Lung (tissue), 11 donors: ENCODE measurements at regions not wholly inside any gene's neighbourhood (a gene's known extent, or its start where the extent isn't known, plus 50 kb on each side); places are given as distances from the start of the nearest gene placed in this dataset.

Experiments used
- ATAC-seq: fragments of 200-7000 bp; cut with Tn5 transposase; one replicate; pipeline ENCODE4 v1.9.1; 2020; ENCODE audit warnings: moderate number of reproducible peaks; ENCODE audit not compliant: insufficient read depth, low FRiP score
- DNase-seq, 3 donors: peaks; one replicate each; pipeline ENCODE4 v3.0.0-alpha.2; 2013 to 2017
- H3K27ac ChIP-seq, 2 donors: one replicate each; pipeline ENCODE4 v1.5.1; 2013; ENCODE audit warnings: mild to moderate bottlenecking in 2 of 2, moderate library complexity in 2 of 2, control low read depth in 1 of 2, inconsistent platforms in 1 of 2, low read depth in 1 of 2, low read length in 1 of 2
- H3K27me3 ChIP-seq, 3 donors: one replicate each; pipeline ENCODE4 v1.5.1; 2013; ENCODE audit warnings: low read length in 2 of 3; ENCODE audit not compliant: control insufficient read depth in 3 of 3, insufficient read depth in 3 of 3
- H3K36me3 ChIP-seq, 4 donors: one replicate each; pipeline ENCODE4 v1.5.1; 2013; ENCODE audit warnings: low read length in 4 of 4, mild to moderate bottlenecking in 1 of 4, moderate library complexity in 1 of 4; ENCODE audit not compliant: control insufficient read depth in 4 of 4, insufficient read depth in 4 of 4
- H3K4me1 ChIP-seq, 5 donors: one replicate each; pipeline ENCODE4 v1.5.1; 2013; ENCODE audit warnings: low read length in 5 of 5, mild to moderate bottlenecking in 2 of 5, moderate library complexity in 1 of 5; ENCODE audit not compliant: control insufficient read depth in 5 of 5, insufficient read depth in 5 of 5
- H3K4me3 ChIP-seq: one replicate; pipeline ENCODE4 v1.5.1; 2013; ENCODE audit warnings: mild to moderate bottlenecking, control low read depth, moderate library complexity
- H3K9ac ChIP-seq, 2 donors: one replicate each; pipeline ENCODE4 v1.5.1; 2013; ENCODE audit warnings: low read length in 2 of 2, control low read depth in 1 of 2; ENCODE audit not compliant: insufficient read depth in 1 of 2
- H3K9me3 ChIP-seq, 4 donors: one replicate each; pipeline ENCODE4 v1.5.1; 2013; ENCODE audit warnings: low read length in 3 of 4, mild to moderate bottlenecking in 1 of 4, moderate library complexity in 1 of 4; ENCODE audit not compliant: control insufficient read depth in 4 of 4, insufficient read depth in 3 of 4
- WGBS, 2 donors: extraction: QIAGEN DNeasy Blood & Tissue Kit; methylation state at CpG; one replicate each; pipeline ENCODE4 v1.1.7; 2013; 5-methylcytosine and 5-hydroxymethylcytosine counted together
- TF ChIP-seq, protein P1 (sequence below): IDR thresholded peaks from 2 replicates; pipeline ENCODE4 v1.5.1; 2012; ENCODE audit warnings: mild to moderate bottlenecking; ENCODE audit errors: control extremely low read depth, extremely low read depth
- donor health status: control.
- donor health status: control.
- donor health status: Bipolar disorder and iron deficiency.
- donor health status: healthy.
- donor health status: DM: yes; HTN: yes; CAD: no.

DNA sequence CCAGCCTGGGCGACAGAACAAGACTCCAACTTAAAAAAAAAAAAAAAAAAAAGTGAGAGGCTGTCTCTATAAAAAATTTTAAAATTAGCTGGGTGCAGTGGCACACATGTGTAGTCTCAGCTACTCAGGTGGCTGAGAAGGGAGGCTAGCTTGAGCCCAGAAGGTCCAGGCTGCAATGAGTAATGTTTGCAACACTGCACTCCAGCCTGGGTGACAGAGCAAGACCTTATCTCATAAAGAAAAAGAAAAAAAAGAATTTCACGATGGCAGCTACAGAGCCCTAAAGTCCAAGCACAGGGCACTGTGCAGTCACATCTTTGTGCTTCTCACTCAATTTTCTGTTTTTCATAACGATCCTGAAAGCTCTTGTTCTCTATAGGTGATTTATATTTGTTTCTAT, 209.5 kb upstream of the KCTD7 start:
- ATAC-seq, result no peak
- Histone ChIP-seq H3K9me3 (no peaks in the 10 kb centered on the region), H3K36me3 (peaks cover 0 to 2% (median 0%) of the 10 kb centered on the region in 4 donors), H3K27me3 (no peaks in the 10 kb centered on the region), H3K4me1 (peaks cover 0 to 2% (median 0%) of the 10 kb centered on the region in 5 donors), H3K27ac (no peak overlapping the region), H3K9ac (no peak overlapping the region), H3K4me3 (no peak overlapping the region)
- WGBS, 2 donors, result 87 to 93% methylated on average over 3 of the region's 3 CpGs
- no peak for DNase-seq
- TF ChIP-seq, protein P1, sequence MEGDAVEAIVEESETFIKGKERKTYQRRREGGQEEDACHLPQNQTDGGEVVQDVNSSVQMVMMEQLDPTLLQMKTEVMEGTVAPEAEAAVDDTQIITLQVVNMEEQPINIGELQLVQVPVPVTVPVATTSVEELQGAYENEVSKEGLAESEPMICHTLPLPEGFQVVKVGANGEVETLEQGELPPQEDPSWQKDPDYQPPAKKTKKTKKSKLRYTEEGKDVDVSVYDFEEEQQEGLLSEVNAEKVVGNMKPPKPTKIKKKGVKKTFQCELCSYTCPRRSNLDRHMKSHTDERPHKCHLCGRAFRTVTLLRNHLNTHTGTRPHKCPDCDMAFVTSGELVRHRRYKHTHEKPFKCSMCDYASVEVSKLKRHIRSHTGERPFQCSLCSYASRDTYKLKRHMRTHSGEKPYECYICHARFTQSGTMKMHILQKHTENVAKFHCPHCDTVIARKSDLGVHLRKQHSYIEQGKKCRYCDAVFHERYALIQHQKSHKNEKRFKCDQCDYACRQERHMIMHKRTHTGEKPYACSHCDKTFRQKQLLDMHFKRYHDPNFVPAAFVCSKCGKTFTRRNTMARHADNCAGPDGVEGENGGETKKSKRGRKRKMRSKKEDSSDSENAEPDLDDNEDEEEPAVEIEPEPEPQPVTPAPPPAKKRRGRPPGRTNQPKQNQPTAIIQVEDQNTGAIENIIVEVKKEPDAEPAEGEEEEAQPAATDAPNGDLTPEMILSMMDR, result no peak

DNA sequence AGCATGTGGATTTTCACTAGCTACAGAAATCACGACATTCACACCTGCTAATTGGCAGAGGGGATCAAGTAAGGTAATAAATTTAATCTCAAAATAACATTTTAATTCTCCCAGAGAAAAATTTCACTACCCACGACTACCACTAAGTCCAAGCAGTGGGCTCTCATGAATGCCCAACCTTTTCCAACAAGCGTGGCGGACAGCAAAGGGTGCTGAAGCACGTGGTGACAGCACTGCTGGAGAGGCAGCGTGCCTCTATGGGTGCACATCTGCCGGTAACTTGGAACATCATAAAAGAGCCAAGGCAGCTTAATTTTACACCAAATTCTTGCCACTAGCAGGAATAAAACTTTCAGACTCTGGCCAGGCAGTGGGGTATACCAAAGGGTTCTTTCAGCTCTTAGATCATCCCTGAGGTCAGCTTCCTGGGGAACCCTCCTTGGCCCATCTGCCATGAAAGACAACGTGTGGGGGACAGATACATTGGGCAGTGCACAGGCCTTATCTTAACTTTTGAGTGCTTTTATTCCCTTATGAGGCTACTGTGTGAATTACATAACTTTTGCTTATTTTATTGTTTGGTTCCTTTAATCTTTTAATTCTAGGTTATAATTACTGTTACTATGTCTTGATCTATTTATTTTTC, 206.7 kb upstream of the KCTD7 start:
- TF ChIP-seq, protein P1, result no peak
- Histone ChIP-seq H3K9ac (no peak overlapping the region), H3K27ac (no peak overlapping the region), H3K9me3 (no peaks in the 10 kb centered on the region), H3K4me3 (no peak overlapping the region), H3K36me3 (peaks cover 0 to 2% (median under 1%) of the 10 kb centered on the region in 4 donors), H3K27me3 (no peaks in the 10 kb centered on the region), H3K4me1 (peaks cover 0 to 2% (median 0%) of the 10 kb centered on the region in 5 donors)
- DNase-seq (no peak), ATAC-seq (no peak)
- 90 to 91% methylated on average over 8 of the region's 8 CpGs for WGBS, 2 donors

DNA sequence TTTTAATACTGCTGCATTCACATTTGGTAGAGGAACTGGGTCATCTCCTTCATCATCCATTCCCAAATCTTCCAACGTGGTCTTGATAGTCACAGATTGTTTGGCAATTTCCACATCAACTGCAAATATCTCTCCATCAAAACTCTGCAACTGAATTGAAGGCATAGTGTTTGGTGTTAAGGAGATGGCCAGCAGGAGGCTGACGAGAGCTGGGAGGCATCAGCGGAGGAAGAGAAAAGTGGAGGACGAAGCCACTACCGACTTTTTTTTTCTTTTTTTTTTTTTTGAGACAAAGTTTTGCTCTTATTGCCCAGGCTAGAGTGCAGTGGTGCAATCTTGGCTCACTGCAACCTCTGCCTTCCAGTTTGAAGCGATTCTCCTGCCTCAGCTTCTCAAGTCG, 205.0 kb upstream of the KCTD7 start:
- Histone ChIP-seq H3K9ac (no peak overlapping the region), H3K4me3 (no peak overlapping the region), H3K4me1 (peaks cover 0 to 2% (median 0%) of the 10 kb centered on the region in 5 donors), H3K27ac (no peak overlapping the region), H3K27me3 (no peaks in the 10 kb centered on the region), H3K9me3 (no peaks in the 10 kb centered on the region), H3K36me3 (peaks cover 0 to 11% (median under 1%) of the 10 kb centered on the region in 4 donors)
- TF ChIP-seq, protein P1, result no peak
- DNase-seq (no peak), ATAC-seq (no peak)
- 86 to 89% methylated on average over 7 of the region's 7 CpGs for WGBS, 2 donors

DNA sequence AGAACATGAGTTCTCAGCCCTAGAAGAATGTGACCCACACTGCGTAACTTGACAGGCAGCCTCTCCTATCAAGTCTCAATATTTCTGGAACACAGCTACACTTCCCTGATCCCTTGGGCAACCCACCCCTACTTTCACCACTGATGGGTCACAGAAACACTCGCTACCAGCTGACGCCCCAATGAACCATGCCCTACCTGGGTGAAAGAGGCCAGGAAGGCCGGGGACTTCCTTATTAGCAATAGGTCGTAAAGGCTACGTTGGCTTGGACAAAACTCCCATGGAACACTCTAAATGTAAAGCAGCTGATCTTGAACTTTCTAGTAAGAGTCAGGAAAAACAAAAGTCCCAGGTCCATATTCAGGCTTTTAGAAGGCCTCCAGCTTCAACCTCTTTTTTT, 202.3 kb upstream of the KCTD7 start:
- H3K4me3 ChIP-seq, result no peak overlapping the region
- ATAC-seq (no peak), DNase-seq (no peak)
- no peaks in the 10 kb centered on the region for H3K9me3 ChIP-seq
- peaks cover 0 to 11% (median under 1%) of the 10 kb centered on the region in 4 donors for H3K36me3 ChIP-seq
- TF ChIP-seq, protein P1, result no peak
- no peaks in the 10 kb centered on the region for H3K27me3 ChIP-seq
- H3K9ac ChIP-seq, result no peak overlapping the region
- peaks cover 0 to 2% (median 0%) of the 10 kb centered on the region in 5 donors for H3K4me1 ChIP-seq
- H3K27ac ChIP-seq, result no peak overlapping the region
- 94 to 95% methylated on average over 6 of the region's 6 CpGs for WGBS, 2 donors
